Lower lobe of right lung (tissue), 2 donors: ENCODE measurements at regions not wholly inside any gene's neighbourhood (a gene's known extent, or its start where the extent isn't known, plus 50 kb on each side); places are given as distances from the start of the nearest gene placed in this dataset.

Source experiments
- ATAC-seq, 2 donors: fragments of 200-7000 bp; cut with Tn5 transposase; one replicate each; pipeline ENCODE4 v1.9.1; 2020 to 2022; ENCODE audit warnings: mild to moderate bottlenecking in 2 of 2, moderate library complexity in 2 of 2
- DNase-seq: peaks from one replicate; pipeline ENCODE4 v3.0.0-alpha.2; 2020
- H3K27ac ChIP-seq: fragments of 200-600 bp; one replicate; pipeline ENCODE4 v1.8.0; 2022
- H3K27me3 ChIP-seq: fragments of 200-600 bp; one replicate; pipeline ENCODE4 v1.8.0; 2022; ENCODE audit warnings: low read depth
- H3K36me3 ChIP-seq: fragments of 200-600 bp; one replicate; pipeline ENCODE4 v1.8.0; 2022; ENCODE audit warnings: mild to moderate bottlenecking
- H3K4me1 ChIP-seq: fragments of 200-600 bp; one replicate; pipeline ENCODE4 v1.8.0; 2022
- H3K4me3 ChIP-seq: fragments of 200-600 bp; one replicate; pipeline ENCODE4 v1.8.0; 2022; ENCODE audit warnings: mild to moderate bottlenecking
- H3K9me3 ChIP-seq: fragments of 200-600 bp; one replicate; pipeline ENCODE4 v1.8.0; 2022
- CTCF ChIP-seq: fragments of 200-600 bp; IDR thresholded peaks from one replicate; pipeline ENCODE4 v1.8.0; 2022; ENCODE audit warnings: antibody characterized with exemption, mild to moderate bottlenecking
- intact Hi-C: fragments of 100-400 bp; cut with DNase I; formaldehyde crosslinking; loops from one replicate; pipeline ENCODE4 v1.11.0; 2022
- donor health status: DM: no; HTN: yes; CAD: no; lungs with severe emphysema.

GRCh38 chr10:106473129-106473685 lies 691.3 kb downstream of the SORCS1 start:
- no peaks in the 10 kb centered on the region for H3K4me1 ChIP-seq
- no peaks in the 10 kb centered on the region for H3K27me3 ChIP-seq
- no peaks in the 10 kb centered on the region for H3K9me3 ChIP-seq
- ATAC-seq (no peak), DNase-seq (no peak)
- intact Hi-C loops: no loop called here
- no peaks in the 10 kb centered on the region for H3K36me3 ChIP-seq
- no peak overlapping the region for H3K27ac ChIP-seq
- TF ChIP-seq CTCF: no peak
- H3K4me3 ChIP-seq: no peak overlapping the region

- H3K9me3 ChIP-seq: no peaks in the 10 kb centered on the region
- ATAC-seq (no peak), DNase-seq (no peak)
- H3K27ac ChIP-seq: no peak overlapping the region
- H3K4me1 ChIP-seq: no peaks in the 10 kb centered on the region
- no peaks in the 10 kb centered on the region for H3K27me3 ChIP-seq
- no peaks in the 10 kb centered on the region for H3K36me3 ChIP-seq
- no peak for TF ChIP-seq CTCF
- no peak overlapping the region for H3K4me3 ChIP-seq
- intact Hi-C loops: no loop called here
These were observed 697.0 kb downstream of the SORCS1 start for GRCh38 chr10:106467506-106467905.

DNA sequence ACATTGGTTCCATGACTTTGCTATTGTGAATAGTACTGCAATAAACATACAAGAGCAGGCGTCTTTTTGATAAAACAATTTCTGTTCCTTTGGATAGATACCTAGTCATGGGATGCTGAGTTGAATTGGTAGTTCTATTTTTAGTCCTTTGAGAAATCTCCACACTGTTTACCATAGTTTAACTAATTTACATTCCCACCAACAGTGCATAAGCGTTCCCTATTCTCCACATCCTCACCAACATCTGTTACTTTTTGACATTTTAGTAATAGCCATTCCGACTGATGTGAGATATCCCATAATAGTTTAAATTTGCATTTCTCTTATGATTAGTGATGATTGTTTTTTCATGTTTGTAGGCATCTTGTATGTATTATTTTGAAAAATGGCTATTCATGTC lies 707.0 kb downstream of the SORCS1 start:
- DNase-seq (no peak), ATAC-seq (no peak)
- Histone ChIP-seq H3K27ac (no peak overlapping the region), H3K4me1 (no peaks in the 10 kb centered on the region), H3K4me3 (no peak overlapping the region), H3K36me3 (no peaks in the 10 kb centered on the region), H3K9me3 (no peaks in the 10 kb centered on the region), H3K27me3 (no peaks in the 10 kb centered on the region)
- no peak for TF ChIP-seq CTCF
- intact Hi-C loops: no loop called here

GRCh38 chr10:106454233-106454632 lies 710.3 kb downstream of the SORCS1 start:
- intact Hi-C loops: no loop called here
- no peaks in the 10 kb centered on the region for H3K4me1 ChIP-seq
- H3K36me3 ChIP-seq: no peaks in the 10 kb centered on the region
- H3K27ac ChIP-seq: no peak overlapping the region
- ATAC-seq (no peak), DNase-seq (no peak)
- H3K9me3 ChIP-seq: no peaks in the 10 kb centered on the region
- H3K4me3 ChIP-seq: no peak overlapping the region
- H3K27me3 ChIP-seq: no peaks in the 10 kb centered on the region
- no peak for TF ChIP-seq CTCF

- intact Hi-C loops: no loop called here
- TF ChIP-seq CTCF: no peak
- H3K27ac ChIP-seq: no peak overlapping the region
- H3K36me3 ChIP-seq: no peaks in the 10 kb centered on the region
- no peaks in the 10 kb centered on the region for H3K9me3 ChIP-seq
- no peak for ATAC-seq
- H3K4me3 ChIP-seq: no peak overlapping the region
- H3K27me3 ChIP-seq: no peaks in the 10 kb centered on the region
- no peak for DNase-seq
- no peaks in the 10 kb centered on the region for H3K4me1 ChIP-seq
These were observed 713.5 kb downstream of the SORCS1 start for GRCh38 chr10:106450966-106451365.

- Histone ChIP-seq H3K36me3 (no peaks in the 10 kb centered on the region), H3K4me1 (no peaks in the 10 kb centered on the region), H3K9me3 (no peaks in the 10 kb centered on the region), H3K4me3 (no peak overlapping the region), H3K27ac (no peak overlapping the region), H3K27me3 (no peaks in the 10 kb centered on the region)
- intact Hi-C loops: no loop called here
- TF ChIP-seq CTCF: no peak
- DNase-seq: no peak
- ATAC-seq: no peak
These were observed 717.6 kb downstream of the SORCS1 start for GRCh38 chr10:106446920-106447319.
